Uterus (tissue), 3 donors: ENCODE measurements at regions not wholly inside any gene's neighbourhood (a gene's known extent, or its start where the extent isn't known, plus 50 kb on each side); places are given as distances from the start of the nearest gene placed in this dataset.

ENCODE experiments used
- DNase-seq, 2 donors: peaks; one replicate each; pipeline ENCODE4 v3.0.0-alpha.2; 2019 to 2020
- H3K27ac ChIP-seq, 2 donors: fragments of 200-600 bp; sonication (generic); 1 replicate in 1 of 2; 2 replicates in 1 of 2; pipeline ENCODE4 v1.5.1; 2016 to 2018
- H3K27me3 ChIP-seq, 2 donors: fragments of 200-600 bp; sonication (generic); one replicate each; pipeline ENCODE4 v1.5.1; 2018 to 2019; ENCODE audit warnings: control low read depth in 1 of 2
- H3K36me3 ChIP-seq, 2 donors: fragments of 200-600 bp; sonication (generic); one replicate each; pipeline ENCODE4 v1.5.1; 2019; ENCODE audit warnings: control low read depth in 1 of 2
- H3K4me1 ChIP-seq, 2 donors: fragments of 200-600 bp; sonication (generic); one replicate each; pipeline ENCODE4 v1.5.1; 2018 to 2019; ENCODE audit warnings: control low read depth in 1 of 2
- H3K4me3 ChIP-seq, 2 donors: fragments of 200-600 bp; sonication (generic); 1 replicate in 1 of 2; 2 replicates in 1 of 2; pipeline ENCODE4 v1.5.1; 2018 to 2019; ENCODE audit warnings: mild to moderate bottlenecking in 1 of 2
- H3K9me3 ChIP-seq, 2 donors: fragments of 200-600 bp; sonication (generic); one replicate each; pipeline ENCODE4 v1.5.1; 2019; ENCODE audit warnings: control low read depth in 1 of 2
- POLR2A ChIP-seq, 2 donors: fragments of 450-650 bp; IDR thresholded peaks; one replicate each; pipeline ENCODE4 v1.6.1; 2016; ENCODE audit warnings: antibody characterized with exemption in 2 of 2, mild to moderate bottlenecking in 1 of 2, moderate library complexity in 1 of 2
- intact Hi-C: fragments of 100-400 bp; cut with DNase I; formaldehyde crosslinking; loops from one replicate; pipeline ENCODE4 v1.15.1; 2023; ENCODE audit warnings: low total_unique reads
- TF ChIP-seq, protein P1 (sequence below), 4 experiments: fragments of 200-600 bp in 2 of 4; fragments of 450-650 bp in 2 of 4; sonication (generic) in 2 of 4; IDR thresholded peaks; one replicate each; pipeline ENCODE4 v1.5.1; 2016 to 2019; ENCODE audit warnings: antibody characterized with exemption in 4 of 4, mild to moderate bottlenecking in 2 of 4, moderate library complexity in 1 of 4
- donor health status: DM: yes; HTN: yes; CAD: no.

DNA sequence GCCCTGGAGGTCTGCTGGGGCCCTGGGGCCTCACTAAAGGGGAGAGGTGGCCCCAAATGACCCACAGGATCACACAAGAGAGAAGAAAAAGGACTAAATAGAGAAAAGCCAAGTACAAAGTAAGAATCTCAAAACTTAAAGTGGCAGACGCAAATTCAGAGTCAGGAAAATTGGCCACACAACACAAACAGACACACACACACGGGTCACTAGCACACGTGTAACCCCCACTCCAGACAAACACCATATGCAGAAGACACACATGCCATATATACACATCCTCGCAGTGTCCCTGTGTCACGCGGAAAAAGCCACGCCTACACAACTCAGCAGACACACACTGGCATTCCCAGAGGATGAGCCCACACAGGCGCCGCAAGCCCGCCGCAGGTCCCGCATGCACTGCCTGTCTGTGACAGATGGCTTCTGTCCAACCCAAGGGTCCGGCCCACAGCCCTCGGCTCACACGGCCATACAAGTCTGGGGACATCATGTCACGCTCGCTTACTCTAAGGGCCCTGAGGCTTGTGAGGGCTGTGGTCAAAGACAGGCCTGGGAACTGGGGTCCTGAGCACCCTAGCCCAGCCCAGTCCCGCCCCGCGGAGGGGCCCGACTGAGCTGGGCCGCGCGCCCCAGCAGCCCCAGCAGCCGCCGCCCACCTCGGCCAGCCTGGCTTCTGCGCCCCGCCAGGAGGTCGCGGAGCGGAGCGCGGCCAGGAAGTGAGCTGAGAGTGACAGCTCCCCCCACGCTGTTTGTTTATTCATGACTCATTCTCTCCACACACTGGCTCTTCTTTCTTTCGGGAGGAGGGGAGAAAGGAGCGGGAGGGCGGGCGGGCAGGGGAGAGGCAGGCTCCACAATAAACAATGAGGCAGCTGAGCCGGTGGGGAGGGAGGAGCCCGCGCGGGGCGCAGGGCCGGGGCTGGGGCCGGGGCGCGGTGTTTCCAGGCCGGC is 95.5 kb upstream of the ZMIZ1 start:
- Histone ChIP-seq H3K36me3 (no peaks in the 10 kb centered on the region), H3K4me3 (peak overlapping the region; percentile 39 to 42), H3K27me3 (no peaks in the 10 kb centered on the region), H3K4me1 (peaks cover 14 to 18% of the 10 kb centered on the region in 2 donors), H3K27ac (peak overlapping the region; percentile 95 to 97), H3K9me3 (no peaks in the 10 kb centered on the region)
- TF ChIP-seq POLR2A (IDR thresholded peaks at IDR 0.05): peak in 1 of 2 donors; percentile 44
- TF ChIP-seq, protein P1, sequence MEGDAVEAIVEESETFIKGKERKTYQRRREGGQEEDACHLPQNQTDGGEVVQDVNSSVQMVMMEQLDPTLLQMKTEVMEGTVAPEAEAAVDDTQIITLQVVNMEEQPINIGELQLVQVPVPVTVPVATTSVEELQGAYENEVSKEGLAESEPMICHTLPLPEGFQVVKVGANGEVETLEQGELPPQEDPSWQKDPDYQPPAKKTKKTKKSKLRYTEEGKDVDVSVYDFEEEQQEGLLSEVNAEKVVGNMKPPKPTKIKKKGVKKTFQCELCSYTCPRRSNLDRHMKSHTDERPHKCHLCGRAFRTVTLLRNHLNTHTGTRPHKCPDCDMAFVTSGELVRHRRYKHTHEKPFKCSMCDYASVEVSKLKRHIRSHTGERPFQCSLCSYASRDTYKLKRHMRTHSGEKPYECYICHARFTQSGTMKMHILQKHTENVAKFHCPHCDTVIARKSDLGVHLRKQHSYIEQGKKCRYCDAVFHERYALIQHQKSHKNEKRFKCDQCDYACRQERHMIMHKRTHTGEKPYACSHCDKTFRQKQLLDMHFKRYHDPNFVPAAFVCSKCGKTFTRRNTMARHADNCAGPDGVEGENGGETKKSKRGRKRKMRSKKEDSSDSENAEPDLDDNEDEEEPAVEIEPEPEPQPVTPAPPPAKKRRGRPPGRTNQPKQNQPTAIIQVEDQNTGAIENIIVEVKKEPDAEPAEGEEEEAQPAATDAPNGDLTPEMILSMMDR (IDR thresholded peaks at IDR 0.05): no peak
- peak; percentile 80 to 87 for DNase-seq
- intact Hi-C loops: loop anchor here (5.0 kb wide), 1 partner anchor 671 kb away; no protein-coding TSS in a partner anchor

DNA sequence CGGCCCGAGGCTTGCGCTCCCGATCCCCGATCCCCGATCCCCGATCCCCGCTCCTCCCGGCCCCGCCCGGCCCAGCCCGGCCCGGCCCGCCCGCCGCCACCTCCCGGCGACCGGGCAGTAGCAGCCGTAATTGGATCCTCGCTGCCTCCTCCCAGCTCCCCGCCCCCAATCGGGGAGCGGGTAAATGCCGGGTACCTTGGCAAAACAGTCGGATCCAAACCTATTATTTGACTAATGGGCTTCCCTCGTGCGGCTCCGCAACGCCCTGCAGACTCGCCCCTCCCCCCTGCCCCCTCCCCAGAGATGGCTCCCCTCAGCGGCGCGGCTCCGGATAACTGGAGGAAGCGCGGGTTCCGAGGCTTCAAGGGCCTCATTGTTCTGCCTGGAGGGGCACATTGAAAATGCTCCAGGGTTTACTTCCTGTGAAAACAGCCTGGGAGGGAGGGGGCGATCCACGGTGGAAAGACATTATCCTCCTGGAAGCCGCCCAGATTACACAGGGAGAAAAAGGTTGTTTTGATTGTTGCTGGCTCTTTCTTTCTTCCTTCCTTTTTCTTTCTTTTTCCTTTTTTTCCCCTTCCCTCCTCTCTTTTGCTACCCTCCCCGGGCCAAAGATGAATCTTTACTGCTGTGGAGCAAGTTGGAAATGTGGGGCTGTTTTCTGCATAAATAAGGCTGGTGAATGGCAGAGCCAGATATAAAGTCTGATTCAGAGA is 94.7 kb upstream of the ZMIZ1 start:
- H3K36me3 ChIP-seq: no peaks in the 10 kb centered on the region
- intact Hi-C loops: loop anchor here (5.0 kb wide), 1 partner anchor 672 kb away; no protein-coding TSS in a partner anchor
- H3K4me3 ChIP-seq: peak overlapping the region; percentile 39 to 42
- peak overlapping the region; percentile 95 to 97 for H3K27ac ChIP-seq
- H3K9me3 ChIP-seq: no peaks in the 10 kb centered on the region
- no peaks in the 10 kb centered on the region for H3K27me3 ChIP-seq
- TF ChIP-seq POLR2A (IDR thresholded peaks at IDR 0.05): no peak
- TF ChIP-seq, protein P1 (IDR thresholded peaks at IDR 0.05): peak in 1 of 4 experiments; percentile 34
- peak in 1 of 2 donors; percentile 84 for DNase-seq
- H3K4me1 ChIP-seq: peaks cover 14 to 18% of the 10 kb centered on the region in 2 donors

DNA sequence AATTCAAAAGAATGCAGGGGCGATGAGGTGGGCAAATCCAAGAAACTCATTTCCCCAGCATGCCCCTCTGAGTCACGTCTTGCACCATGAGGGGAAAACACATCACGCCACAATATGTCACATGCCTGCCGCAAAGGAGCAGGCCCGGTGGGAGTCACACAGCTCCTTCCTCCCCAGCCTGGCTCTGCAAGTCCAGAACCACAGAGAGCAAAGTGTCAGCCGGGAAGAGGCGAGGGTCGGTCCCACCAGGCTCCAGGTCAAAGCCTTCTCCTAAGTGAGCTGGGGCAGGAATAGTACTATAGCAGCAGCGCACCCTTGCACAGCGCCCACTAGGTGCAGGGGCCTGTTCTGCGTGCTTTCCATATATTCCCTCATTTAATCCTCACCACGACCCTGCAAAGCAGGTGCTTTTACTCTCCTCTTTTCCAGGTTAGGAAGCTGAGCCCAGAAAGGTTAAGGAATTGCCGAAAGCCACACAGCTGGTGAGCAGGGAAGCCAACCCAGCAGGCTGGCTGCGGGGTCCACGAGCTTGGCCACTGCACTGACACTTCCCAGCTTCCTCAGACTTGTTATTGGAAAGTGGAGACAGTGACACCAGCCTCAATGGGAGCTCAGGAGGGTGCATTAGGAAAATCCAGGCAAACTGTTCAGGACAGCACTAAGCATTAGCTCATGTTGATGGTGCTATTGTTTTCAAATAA is 94.0 kb upstream of the ZMIZ1 start:
- H3K4me1 ChIP-seq: peaks cover 14 to 18% of the 10 kb centered on the region in 2 donors
- H3K36me3 ChIP-seq: no peaks in the 10 kb centered on the region

DNA sequence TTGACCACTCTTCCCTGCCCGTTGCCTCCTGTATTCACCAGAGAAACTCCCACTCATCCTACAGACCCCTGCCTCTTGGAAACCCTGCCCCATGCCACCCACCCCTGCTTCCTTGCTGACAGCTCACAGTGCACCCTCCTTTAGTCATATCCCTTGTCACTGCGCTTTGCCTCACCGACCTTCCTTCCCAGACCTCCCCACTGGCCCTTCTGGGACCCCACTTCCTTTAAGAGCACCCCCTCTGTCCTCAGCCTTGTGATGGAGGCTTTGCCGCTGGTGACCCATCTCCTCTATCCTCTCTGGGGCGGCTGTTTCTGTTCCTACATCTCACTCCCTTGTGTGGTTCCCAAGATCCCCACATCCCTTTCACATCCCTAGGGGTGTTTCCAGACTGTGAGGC is 92.8 kb upstream of the ZMIZ1 start:
- intact Hi-C loops: no loop called here
- H3K4me1 ChIP-seq: peaks cover 14 to 18% of the 10 kb centered on the region in 2 donors
- H3K36me3 ChIP-seq: no peaks in the 10 kb centered on the region
- no peak for DNase-seq
- no peak overlapping the region for H3K4me3 ChIP-seq
- no peak for TF ChIP-seq POLR2A (IDR thresholded peaks at IDR 0.05)
- H3K27ac ChIP-seq: peak overlapping the region in 1 of 2 donors; percentile 97
- no peaks in the 10 kb centered on the region for H3K27me3 ChIP-seq
- no peaks in the 10 kb centered on the region for H3K9me3 ChIP-seq

More for the DNA sequence above, 94.0 kb upstream of the ZMIZ1 start:
- TF ChIP-seq, protein P1 (IDR thresholded peaks at IDR 0.05): peak; percentile 38 to 53 (median 44)
- TF ChIP-seq POLR2A (IDR thresholded peaks at IDR 0.05): no peak
- DNase-seq: peak; percentile 72 to 84
- H3K4me3 ChIP-seq: peak overlapping the region in 1 of 2 donors; percentile 42
- intact Hi-C loops: loop anchor here (5.0 kb wide), 1 partner anchor 672 kb away; no protein-coding TSS in a partner anchor
- H3K9me3 ChIP-seq: no peaks in the 10 kb centered on the region
- H3K27me3 ChIP-seq: no peaks in the 10 kb centered on the region
- H3K27ac ChIP-seq: peak overlapping the region; percentile 95 to 97
